ENCODE measurements at regions not wholly inside any gene's neighbourhood (a gene's known extent, or its start where the extent isn't known, plus 50 kb on each side); places are given as distances from the start of the nearest gene placed in this dataset.

DNA sequence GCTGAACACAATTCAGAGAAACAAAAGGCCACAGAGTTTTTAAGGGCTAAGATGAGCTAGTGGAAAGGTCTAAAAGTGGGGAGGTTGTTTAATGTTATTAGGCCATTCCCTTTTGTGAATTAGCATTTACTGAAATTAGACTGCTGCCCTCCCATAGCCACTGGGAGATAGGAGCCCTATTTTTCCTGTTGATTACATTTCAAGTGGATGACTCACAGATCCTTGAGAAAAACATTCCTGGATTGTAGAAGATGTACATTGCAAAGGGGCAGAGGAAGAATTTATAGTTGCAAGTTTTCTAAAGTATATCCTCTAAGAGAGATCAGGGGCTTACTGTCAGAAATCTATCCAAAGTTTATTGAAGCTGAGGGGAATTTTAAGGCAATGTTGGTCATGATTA lies 367.1 kb upstream of the IZUMO3 start:
- TF ChIP-seq, protein P1, sequence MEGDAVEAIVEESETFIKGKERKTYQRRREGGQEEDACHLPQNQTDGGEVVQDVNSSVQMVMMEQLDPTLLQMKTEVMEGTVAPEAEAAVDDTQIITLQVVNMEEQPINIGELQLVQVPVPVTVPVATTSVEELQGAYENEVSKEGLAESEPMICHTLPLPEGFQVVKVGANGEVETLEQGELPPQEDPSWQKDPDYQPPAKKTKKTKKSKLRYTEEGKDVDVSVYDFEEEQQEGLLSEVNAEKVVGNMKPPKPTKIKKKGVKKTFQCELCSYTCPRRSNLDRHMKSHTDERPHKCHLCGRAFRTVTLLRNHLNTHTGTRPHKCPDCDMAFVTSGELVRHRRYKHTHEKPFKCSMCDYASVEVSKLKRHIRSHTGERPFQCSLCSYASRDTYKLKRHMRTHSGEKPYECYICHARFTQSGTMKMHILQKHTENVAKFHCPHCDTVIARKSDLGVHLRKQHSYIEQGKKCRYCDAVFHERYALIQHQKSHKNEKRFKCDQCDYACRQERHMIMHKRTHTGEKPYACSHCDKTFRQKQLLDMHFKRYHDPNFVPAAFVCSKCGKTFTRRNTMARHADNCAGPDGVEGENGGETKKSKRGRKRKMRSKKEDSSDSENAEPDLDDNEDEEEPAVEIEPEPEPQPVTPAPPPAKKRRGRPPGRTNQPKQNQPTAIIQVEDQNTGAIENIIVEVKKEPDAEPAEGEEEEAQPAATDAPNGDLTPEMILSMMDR (IDR thresholded peaks at IDR 0.05 in 8 of 11, conservative IDR thresholded peaks at IDR 0.05 in 3 of 11), result no peak
- TF ChIP-seq POLR2A (IDR thresholded peaks at IDR 0.05), result no peak
- TF ChIP-seq POLR2AphosphoS5 (IDR thresholded peaks at IDR 0.05), result no peak

All from spleen (tissue), 7 donors.